CD14-positive monocyte (primary cell): ENCODE measurements at regions not wholly inside any gene's neighbourhood (a gene's known extent, or its start where the extent isn't known, plus 50 kb on each side); places are given as distances from the start of the nearest gene placed in this dataset.

ENCODE experiments used
- DNase-seq, 3 donors: peaks; one replicate each; pipeline ENCODE4 v3.0.0-alpha.2; 2011 to 2022
- H2AFZ ChIP-seq: 2 replicates; pipeline ENCODE4 v1.6.0; 2012; ENCODE audit warnings: mild to moderate bottlenecking, low read depth, low read length, inconsistent platforms; ENCODE audit not compliant: insufficient read depth, poor library complexity, severe bottlenecking
- H3K27ac ChIP-seq, 2 donors: 1 replicate in 1 of 2; 2 replicates in 1 of 2; pipeline ENCODE4 v1.5.1; 2012 to 2013; ENCODE audit warnings: low read length in 2 of 2, control low read depth in 1 of 2, inconsistent platforms in 1 of 2, low read depth in 1 of 2, mild to moderate bottlenecking in 1 of 2
- H3K27me3 ChIP-seq, 2 donors: one replicate each; pipeline versions ENCODE4 v1.6.0 to v1.6.1; 2011 to 2013; ENCODE audit warnings: low read length in 2 of 2; ENCODE audit not compliant: control insufficient read depth in 2 of 2, insufficient read depth in 2 of 2
- H3K36me3 ChIP-seq, 2 donors: replicated peaks in 1 of 2; 1 replicate in 1 of 2; 2 replicates in 1 of 2; pipeline versions ENCODE4 v1.5.1 to v1.6.1; 2012 to 2013; ENCODE audit warnings: low read length in 2 of 2, control low read depth in 1 of 2, inconsistent platforms in 1 of 2, mild to moderate bottlenecking in 1 of 2; ENCODE audit not compliant: insufficient read depth in 2 of 2, control insufficient read depth in 1 of 2
- H3K4me1 ChIP-seq, 2 donors: 1 replicate in 1 of 2; 2 replicates in 1 of 2; pipeline versions ENCODE4 v1.5.1 to v1.6.1; 2012 to 2013; ENCODE audit warnings: low read length in 2 of 2, control low read depth in 1 of 2, inconsistent platforms in 1 of 2, mild to moderate bottlenecking in 1 of 2, moderate library complexity in 1 of 2; ENCODE audit not compliant: insufficient read depth in 2 of 2, control insufficient read depth in 1 of 2
- H3K4me2 ChIP-seq: replicated peaks from 2 replicates; pipeline ENCODE3; 2012; ENCODE audit warnings: low read length, moderate library complexity, mild to moderate bottlenecking; ENCODE audit not compliant: poor library complexity, severe bottlenecking; ENCODE audit errors: extremely low read depth
- H3K4me3 ChIP-seq, 3 experiments: fragments of 200-600 bp in 1 of 3; sonication (generic) in 1 of 3; replicated peaks in 1 of 3; 1 replicate in 2 of 3; 2 replicates in 1 of 3; pipeline ENCODE4 v1.5.1; 2011 to 2013; ENCODE audit warnings: low read length in 3 of 3, mild to moderate bottlenecking in 3 of 3, control low read depth in 2 of 3, low read depth in 2 of 3, inconsistent platforms in 1 of 3, moderate library complexity in 1 of 3
- H3K79me2 ChIP-seq: 2 replicates; pipeline ENCODE4 v1.6.0; 2012; ENCODE audit warnings: mild to moderate bottlenecking, control low read depth, inconsistent platforms, low read length, moderate library complexity; ENCODE audit not compliant: insufficient read depth
- H3K9ac ChIP-seq: 2 replicates; pipeline ENCODE4 v1.6.0; 2017; ENCODE audit warnings: low read length, mild to moderate bottlenecking; ENCODE audit not compliant: insufficient read depth, poor library complexity, severe bottlenecking
- H3K9me3 ChIP-seq, 2 donors: replicated peaks in 1 of 2; 1 replicate in 1 of 2; 2 replicates in 1 of 2; pipeline versions ENCODE4 v1.5.1 to v1.6.1; 2012 to 2013; ENCODE audit warnings: low read length in 2 of 2, control low read depth in 1 of 2; ENCODE audit not compliant: control insufficient read depth in 1 of 2, insufficient read depth in 1 of 2
- H4K20me1 ChIP-seq: 2 replicates; pipeline ENCODE4 v1.6.0; 2012; ENCODE audit warnings: mild to moderate bottlenecking, low read length, control low read depth, moderate library complexity; ENCODE audit not compliant: insufficient read depth
- H3K27ac Mint-ChIP-seq, 7 donors: one replicate each; pipeline ENCODE4 v1.8.0; 2020; ENCODE audit warnings: mild to moderate bottlenecking in 7 of 7, mixed read lengths in 7 of 7, moderate library complexity in 6 of 7, inconsistent platforms in 2 of 7
- H3K27me3 Mint-ChIP-seq, 3 donors: one replicate each; pipeline ENCODE4 v1.8.0; 2021 to 2022; ENCODE audit warnings: low read depth in 3 of 3, mild to moderate bottlenecking in 3 of 3, mixed read lengths in 3 of 3, moderate library complexity in 3 of 3, inconsistent platforms in 1 of 3
- H3K36me3 Mint-ChIP-seq, 2 donors: one replicate each; pipeline ENCODE4 v1.8.0; 2020; ENCODE audit warnings: mixed read lengths in 2 of 2, inconsistent platforms in 1 of 2, mild to moderate bottlenecking in 1 of 2
- H3K4me1 Mint-ChIP-seq: one replicate; pipeline ENCODE4 v1.8.0; 2020; ENCODE audit warnings: mild to moderate bottlenecking, mixed read lengths
- H3K4me3 Mint-ChIP-seq, 2 donors: one replicate each; pipeline ENCODE4 v1.8.0; 2020; ENCODE audit warnings: mild to moderate bottlenecking in 2 of 2, mixed read lengths in 2 of 2, moderate library complexity in 1 of 2
- H3K9me3 Mint-ChIP-seq, 7 donors: one replicate each; pipeline ENCODE4 v1.8.0; 2020 to 2022; ENCODE audit warnings: mixed read lengths in 7 of 7, mild to moderate bottlenecking in 6 of 7, moderate library complexity in 6 of 7, inconsistent platforms in 2 of 7
- CTCF ChIP-seq: fragments of 200-600 bp; IDR thresholded peaks from one replicate; pipeline ENCODE4 v1.8.0; 2022; ENCODE audit warnings: antibody characterized with exemption, mild to moderate bottlenecking
- WGBS: methylation state at CpG from one replicate; pipeline ENCODE4 v1.1.5; 2013; ENCODE audit warnings: missing lambda C conversion rate; ENCODE audit not compliant: insufficient coverage; 5-methylcytosine and 5-hydroxymethylcytosine counted together
- intact Hi-C, 2 donors: fragments of 100-400 bp; cut with micrococcal nuclease; formaldehyde crosslinking; loops; one replicate each; pipeline versions ENCODE4 v1.15.0 to v1.15.1; 2023

- no peak overlapping the region for H3K27ac ChIP-seq
- H3K79me2 ChIP-seq = no peaks in the 10 kb centered on the region
- H2AFZ ChIP-seq = no peak overlapping the region
- no peak overlapping the region for H3K4me2 ChIP-seq
- H3K27ac Mint-ChIP-seq = no peak overlapping the region
- no peaks in the 10 kb centered on the region for H3K27me3 ChIP-seq
- no peak for TF ChIP-seq CTCF
- peaks cover 0 to 2% (median 0%) of the 10 kb centered on the region in 3 donors for H3K27me3 Mint-ChIP-seq
- no peak overlapping the region for H3K4me3 ChIP-seq
- H3K36me3 ChIP-seq = no peaks in the 10 kb centered on the region
- H3K4me3 Mint-ChIP-seq = no peak overlapping the region
- no peaks in the 10 kb centered on the region for H3K36me3 Mint-ChIP-seq
- no peaks in the 10 kb centered on the region for H4K20me1 ChIP-seq
- DNase-seq = no peak
- no peaks in the 10 kb centered on the region for H3K4me1 ChIP-seq
- 91% methylated on average over 3 of the region's 3 CpGs for WGBS
- H3K9me3 Mint-ChIP-seq = peaks cover 2 to 20% (median 16%) of the 10 kb centered on the region in 7 donors
- no peak overlapping the region for H3K9ac ChIP-seq
- peaks cover 9 to 20% of the 10 kb centered on the region in 2 donors for H3K9me3 ChIP-seq
- intact Hi-C loops = no loop called here
- H3K4me1 Mint-ChIP-seq = no peaks in the 10 kb centered on the region
Measured at GRCh38 chrX:20545538-20545937, 278.8 kb upstream of the RPS6KA3 start.

GRCh38 chrX:20542072-20542471, 275.4 kb upstream of the RPS6KA3 start:
- Histone ChIP-seq H3K27ac (no peak overlapping the region), H4K20me1 (no peaks in the 10 kb centered on the region), H3K79me2 (no peaks in the 10 kb centered on the region), H3K4me1 (no peaks in the 10 kb centered on the region), H2AFZ (no peak overlapping the region), H3K4me2 (no peak overlapping the region), H3K9ac (no peak overlapping the region), H3K4me3 (no peak overlapping the region), H3K9me3 (peaks cover 9 to 20% of the 10 kb centered on the region in 2 donors), H3K27me3 (no peaks in the 10 kb centered on the region), H3K36me3 (no peaks in the 10 kb centered on the region)
- peaks cover 2 to 22% (median 16%) of the 10 kb centered on the region in 7 donors for H3K9me3 Mint-ChIP-seq
- H3K27me3 Mint-ChIP-seq = peaks cover 0 to 2% (median 0%) of the 10 kb centered on the region in 3 donors
- intact Hi-C loops = no loop called here
- WGBS = 100% methylated on average over 1 of the region's 1 CpG
- no peak overlapping the region for H3K4me3 Mint-ChIP-seq
- no peak for TF ChIP-seq CTCF
- no peaks in the 10 kb centered on the region for H3K4me1 Mint-ChIP-seq
- no peak overlapping the region for H3K27ac Mint-ChIP-seq
- H3K36me3 Mint-ChIP-seq = no peaks in the 10 kb centered on the region
- no peak for DNase-seq
